ENCODE measurements at regions not wholly inside any gene's neighbourhood (a gene's known extent, or its start where the extent isn't known, plus 50 kb on each side); places are given as distances from the start of the nearest gene placed in this dataset.

GRCh38 chr6:143595251-143596036 lies 82.3 kb upstream of the PHACTR2 start:
- TF ChIP-seq CTCF (IDR thresholded peaks at IDR 0.05; ENCODE audit: insufficient read depth, low read length) (no peak), GABPA (IDR thresholded peaks at IDR 0.05; ENCODE audit: low read depth) (no peak)
